ENCODE measurements at regions not wholly inside any gene's neighbourhood (a gene's known extent, or its start where the extent isn't known, plus 50 kb on each side); places are given as distances from the start of the nearest gene placed in this dataset.

DNA sequence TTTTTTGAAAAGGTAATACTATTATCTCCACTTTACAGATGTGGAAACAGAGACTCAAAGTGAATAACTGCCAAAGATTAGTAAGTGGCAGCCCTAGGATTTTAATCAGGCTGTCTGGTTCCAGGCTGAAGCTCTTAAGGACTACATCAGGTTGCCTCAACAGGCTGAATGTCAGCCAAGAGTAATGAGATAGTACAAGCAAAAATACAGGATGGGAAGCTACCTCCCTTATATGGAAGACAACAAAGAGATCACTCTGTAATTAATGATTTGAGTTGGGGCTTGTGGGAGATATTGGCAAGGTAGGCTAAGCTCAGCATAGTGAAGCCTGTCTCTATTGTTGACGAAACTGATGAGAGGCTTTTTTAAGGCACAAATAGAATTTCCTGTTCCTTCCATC, 323.1 kb downstream of the KCNJ3 start:
- TF ChIP-seq, protein P1, sequence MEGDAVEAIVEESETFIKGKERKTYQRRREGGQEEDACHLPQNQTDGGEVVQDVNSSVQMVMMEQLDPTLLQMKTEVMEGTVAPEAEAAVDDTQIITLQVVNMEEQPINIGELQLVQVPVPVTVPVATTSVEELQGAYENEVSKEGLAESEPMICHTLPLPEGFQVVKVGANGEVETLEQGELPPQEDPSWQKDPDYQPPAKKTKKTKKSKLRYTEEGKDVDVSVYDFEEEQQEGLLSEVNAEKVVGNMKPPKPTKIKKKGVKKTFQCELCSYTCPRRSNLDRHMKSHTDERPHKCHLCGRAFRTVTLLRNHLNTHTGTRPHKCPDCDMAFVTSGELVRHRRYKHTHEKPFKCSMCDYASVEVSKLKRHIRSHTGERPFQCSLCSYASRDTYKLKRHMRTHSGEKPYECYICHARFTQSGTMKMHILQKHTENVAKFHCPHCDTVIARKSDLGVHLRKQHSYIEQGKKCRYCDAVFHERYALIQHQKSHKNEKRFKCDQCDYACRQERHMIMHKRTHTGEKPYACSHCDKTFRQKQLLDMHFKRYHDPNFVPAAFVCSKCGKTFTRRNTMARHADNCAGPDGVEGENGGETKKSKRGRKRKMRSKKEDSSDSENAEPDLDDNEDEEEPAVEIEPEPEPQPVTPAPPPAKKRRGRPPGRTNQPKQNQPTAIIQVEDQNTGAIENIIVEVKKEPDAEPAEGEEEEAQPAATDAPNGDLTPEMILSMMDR (IDR thresholded peaks at IDR 0.05; ENCODE audit: insufficient read depth, low read length) = no peak
- DNase-seq (ENCODE audit: low read depth) = no peak
- H3K4me3 ChIP-seq (ENCODE audit: low read depth, low read length) = no peak overlapping the region

DNA sequence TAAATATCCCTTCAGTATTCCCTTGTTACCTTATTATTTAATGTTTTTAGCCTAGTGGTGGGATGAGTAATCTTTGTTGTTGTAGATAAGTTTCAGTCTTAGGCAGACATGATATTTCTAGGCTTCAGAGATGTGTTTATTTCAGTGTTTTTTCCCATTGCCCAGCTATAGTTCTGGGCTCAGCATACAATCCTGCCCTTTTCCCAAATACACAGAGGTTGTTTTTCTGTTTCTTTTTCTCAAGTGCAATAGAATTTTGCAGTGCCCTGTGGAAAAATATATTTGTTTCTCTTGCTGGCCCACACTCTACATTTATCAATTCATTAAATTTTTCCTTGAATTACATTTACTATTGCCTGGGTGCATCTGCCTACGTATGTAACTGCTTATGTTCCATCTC, 321.8 kb downstream of the KCNJ3 start:
- H3K4me3 ChIP-seq (ENCODE audit: low read depth, low read length) = no peak overlapping the region
- DNase-seq (ENCODE audit: low read depth) = no peak
- TF ChIP-seq, protein P1 (IDR thresholded peaks at IDR 0.05; ENCODE audit: insufficient read depth, low read length) = no peak

DNA sequence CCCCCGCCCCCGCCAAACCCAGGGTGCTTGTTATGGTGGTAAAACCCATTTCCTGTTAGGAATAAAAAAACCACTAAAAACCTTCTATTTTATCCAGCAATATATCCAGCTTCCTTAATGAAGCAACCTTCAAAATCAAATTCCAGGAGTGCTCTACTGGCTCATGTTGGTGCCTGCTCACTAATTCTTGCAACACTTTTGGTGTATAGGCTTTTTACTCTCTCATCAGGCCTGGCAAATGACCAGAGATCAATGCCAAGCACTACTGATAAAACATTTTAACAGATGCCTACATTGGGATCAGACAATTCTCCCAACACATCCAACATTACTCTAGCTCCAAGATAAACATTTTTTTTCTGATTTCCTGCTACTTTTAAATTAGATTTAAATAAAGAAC, 312.4 kb downstream of the KCNJ3 start:
- no peak overlapping the region for H3K4me3 ChIP-seq (ENCODE audit: low read depth, low read length)
- no peak for DNase-seq (ENCODE audit: low read depth)
- TF ChIP-seq, protein P1 (IDR thresholded peaks at IDR 0.05; ENCODE audit: insufficient read depth, low read length) = no peak

DNA sequence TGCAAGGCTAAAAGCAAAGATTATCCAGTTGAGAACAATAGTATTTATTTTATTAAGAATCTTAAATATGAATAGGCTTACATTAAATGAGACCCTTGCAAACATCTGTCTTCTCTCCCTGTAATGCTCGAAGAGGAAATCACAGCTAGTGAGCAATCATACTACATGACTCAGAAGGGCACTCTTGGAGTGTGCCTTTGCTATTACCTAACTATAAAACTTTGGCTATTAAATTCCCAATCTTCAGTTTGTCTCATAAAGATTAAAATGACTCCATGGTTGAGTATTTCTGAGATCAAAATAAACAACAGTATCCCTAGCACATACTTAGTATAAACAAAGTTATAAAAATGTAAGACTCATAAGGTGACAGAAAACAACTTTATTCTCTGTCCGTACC, 296.9 kb downstream of the KCNJ3 start:
- TF ChIP-seq, protein P1 (IDR thresholded peaks at IDR 0.05; ENCODE audit: insufficient read depth, low read length) = no peak
- no peak overlapping the region for H3K4me3 ChIP-seq (ENCODE audit: low read depth, low read length)
- DNase-seq (ENCODE audit: low read depth) = no peak

DNA sequence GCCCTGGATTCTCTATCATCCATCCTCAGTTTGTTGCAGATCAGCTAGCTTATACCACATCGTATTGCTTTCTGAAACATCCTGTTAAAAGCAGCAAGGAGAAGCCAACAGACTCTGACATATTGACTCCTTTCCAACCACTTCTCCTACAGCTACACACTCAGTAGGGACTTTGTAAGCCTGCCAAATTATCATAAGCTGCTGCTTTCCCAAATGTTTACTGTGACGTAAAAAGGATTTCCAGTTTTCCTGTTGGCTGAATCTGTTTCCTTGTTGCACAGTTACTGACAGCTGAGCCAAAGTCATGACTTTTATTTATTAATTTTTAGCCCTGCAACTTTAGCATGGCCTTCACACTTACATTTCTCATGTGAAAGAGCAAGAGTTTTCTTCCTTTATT, 294.3 kb downstream of the KCNJ3 start:
- DNase-seq (ENCODE audit: low read depth) = no peak
- no peak overlapping the region for H3K4me3 ChIP-seq (ENCODE audit: low read depth, low read length)
- TF ChIP-seq, protein P1 (IDR thresholded peaks at IDR 0.05; ENCODE audit: insufficient read depth, low read length) = no peak

DNA sequence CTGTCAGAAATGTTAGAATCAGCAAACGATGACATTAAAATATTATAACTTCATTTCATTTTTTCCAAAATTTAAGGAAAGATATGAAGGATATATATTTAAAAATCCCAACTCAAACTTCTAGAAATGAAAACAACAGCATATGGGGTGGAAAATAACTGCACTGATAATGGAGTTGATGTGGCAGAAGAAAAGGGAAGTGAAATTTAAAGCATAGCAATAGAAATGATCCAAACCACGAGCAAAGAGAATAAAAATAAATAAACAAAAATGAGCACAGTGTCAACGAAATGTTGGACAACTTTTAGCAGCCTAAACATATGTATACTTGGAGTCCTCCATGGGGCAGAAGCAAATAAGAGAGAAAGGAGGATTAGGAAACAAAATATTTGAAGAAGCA, 280.2 kb downstream of the KCNJ3 start:
- DNase-seq (ENCODE audit: low read depth) = no peak
- TF ChIP-seq, protein P1 (IDR thresholded peaks at IDR 0.05; ENCODE audit: insufficient read depth, low read length) = no peak
- H3K4me3 ChIP-seq (ENCODE audit: low read depth, low read length) = no peak overlapping the region

DNA sequence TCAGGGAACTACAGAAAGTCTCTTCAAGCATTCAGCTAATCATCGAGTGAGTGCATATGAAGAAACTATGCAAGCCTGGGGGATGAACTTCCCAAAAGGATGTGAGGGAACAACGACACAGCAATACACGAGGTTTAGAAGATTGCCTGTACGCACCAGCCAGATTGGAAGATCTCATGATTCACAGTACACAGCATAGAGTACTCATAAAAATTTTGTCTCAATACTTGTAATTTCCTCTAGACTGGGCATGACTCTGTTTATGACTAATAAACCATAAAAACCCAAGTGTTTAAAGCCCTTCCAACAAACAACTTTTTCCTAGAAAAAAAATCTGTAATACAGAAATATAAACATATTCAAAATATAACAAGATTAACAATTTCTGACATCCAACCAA, 279.7 kb downstream of the KCNJ3 start:
- no peak overlapping the region for H3K4me3 ChIP-seq (ENCODE audit: low read depth, low read length)
- DNase-seq (ENCODE audit: low read depth) = no peak
- TF ChIP-seq, protein P1 (IDR thresholded peaks at IDR 0.05; ENCODE audit: insufficient read depth, low read length) = no peak
